K562 (cell line): ENCODE measurements at regions not wholly inside any gene's neighbourhood (a gene's known extent, or its start where the extent isn't known, plus 50 kb on each side); places are given as distances from the start of the nearest gene placed in this dataset.
A peak's percentile ranks its signal among the peaks of the same experiment; 100 is the strongest.

Source experiments
- BHLHE40 ChIP-seq: IDR thresholded peaks from 2 replicates; pipeline ENCODE4 v1.6.1; 2011; ENCODE audit warnings: low read length, improper control_type of control experiment
- CC2D1A ChIP-seq: fragments of 450-650 bp; IDR thresholded peaks from 2 replicates; pipeline ENCODE4 v1.6.1; 2017; ENCODE audit warnings: mild to moderate bottlenecking
- CHD2 ChIP-seq: IDR thresholded peaks from 2 replicates; pipeline ENCODE4 v1.6.1; 2011; ENCODE audit warnings: low read depth, low read length
- ETS2 ChIP-seq: IDR thresholded peaks from 2 replicates; pipeline ENCODE4 v1.6.1; 2016; ENCODE audit warnings: borderline replicate concordance, missing genetic modification characterization, mild to moderate bottlenecking, moderate library complexity, missing compliant biosample characterization; ENCODE audit not compliant: poor library complexity, severe bottlenecking
- HDGF ChIP-seq: fragments of 450-650 bp; IDR thresholded peaks from 2 replicates; pipeline ENCODE4 v1.6.1; 2016
- KAT8 ChIP-seq: fragments of 450-650 bp; IDR thresholded peaks from 2 replicates; pipeline ENCODE4 v1.6.1; 2016; ENCODE audit warnings: low read depth, mild to moderate bottlenecking
- MAFK ChIP-seq: IDR thresholded peaks from 2 replicates; pipeline ENCODE4 v1.6.1; 2011; ENCODE audit warnings: low read length, improper control_type of control experiment
- OTX1 ChIP-seq: fragments of 450-650 bp; formaldehyde crosslinking; IDR thresholded peaks from 2 replicates; pipeline ENCODE4 v1.4.0; 2022; ENCODE audit warnings: mild to moderate bottlenecking
- PHF20 ChIP-seq: fragments of 450-650 bp; IDR thresholded peaks from 2 replicates; pipeline ENCODE4 v1.6.1; 2018; ENCODE audit not compliant: partially characterized antibody
- RBBP5 ChIP-seq: fragments of 200-600 bp; sonication (generic); IDR thresholded peaks from 2 replicates; pipeline ENCODE4 v1.6.1; 2012; ENCODE audit warnings: borderline replicate concordance, mild to moderate bottlenecking, low read length, control low read depth, inconsistent platforms; ENCODE audit not compliant: insufficient read depth, poor library complexity, severe bottlenecking
- RFX1 ChIP-seq: fragments of 450-650 bp; IDR thresholded peaks from 2 replicates; pipeline ENCODE4 v1.6.1; 2016; ENCODE audit warnings: mild to moderate bottlenecking, moderate library complexity
- RNF2 ChIP-seq: sonication (generic); IDR thresholded peaks from 2 replicates; pipeline ENCODE4 v1.6.1; 2016
- SETDB1 ChIP-seq: IDR thresholded peaks from one replicate; pipeline ENCODE4 v1.6.1; 2012; ENCODE audit warnings: low read length, control low read depth, inconsistent platforms
- TEAD1 ChIP-seq, 2 experiments: fragments of 450-650 bp in 1 of 2; sonication (generic) in 1 of 2; formaldehyde crosslinking; IDR thresholded peaks; 2 replicates each; pipeline versions ENCODE4 v1.4.0 to v1.8.0; 2020 to 2022; ENCODE audit warnings: mild to moderate bottlenecking in 2 of 2, missing genetic modification reagents in 1 of 2
- ZBTB17 ChIP-seq: fragments of 450-650 bp; formaldehyde crosslinking; IDR thresholded peaks from 2 replicates; pipeline ENCODE4 v1.4.0; 2020; ENCODE audit warnings: mild to moderate bottlenecking
- ZNF778 ChIP-seq: fragments of 450-650 bp; formaldehyde crosslinking; IDR thresholded peaks from 2 replicates; pipeline ENCODE4 v1.4.0; 2020; ENCODE audit warnings: mild to moderate bottlenecking, moderate library complexity
- ZNF830 ChIP-seq: fragments of 250-450 bp; sonication (Bioruptor Pico); IDR thresholded peaks from 2 replicates; pipeline ENCODE4 v1.5.0; 2021; ENCODE audit warnings: mild to moderate bottlenecking
- TF ChIP-seq, protein P1 (sequence below): fragments of 450-650 bp; IDR thresholded peaks from 2 replicates; pipeline ENCODE4 v1.6.1; 2016; ENCODE audit warnings: mild to moderate bottlenecking, moderate library complexity
- TF ChIP-seq, protein P2 (sequence below): fragments of 450-650 bp; IDR thresholded peaks from 2 replicates; pipeline ENCODE4 v1.6.1; 2016; ENCODE audit warnings: low read depth, mild to moderate bottlenecking, moderate library complexity

DNA sequence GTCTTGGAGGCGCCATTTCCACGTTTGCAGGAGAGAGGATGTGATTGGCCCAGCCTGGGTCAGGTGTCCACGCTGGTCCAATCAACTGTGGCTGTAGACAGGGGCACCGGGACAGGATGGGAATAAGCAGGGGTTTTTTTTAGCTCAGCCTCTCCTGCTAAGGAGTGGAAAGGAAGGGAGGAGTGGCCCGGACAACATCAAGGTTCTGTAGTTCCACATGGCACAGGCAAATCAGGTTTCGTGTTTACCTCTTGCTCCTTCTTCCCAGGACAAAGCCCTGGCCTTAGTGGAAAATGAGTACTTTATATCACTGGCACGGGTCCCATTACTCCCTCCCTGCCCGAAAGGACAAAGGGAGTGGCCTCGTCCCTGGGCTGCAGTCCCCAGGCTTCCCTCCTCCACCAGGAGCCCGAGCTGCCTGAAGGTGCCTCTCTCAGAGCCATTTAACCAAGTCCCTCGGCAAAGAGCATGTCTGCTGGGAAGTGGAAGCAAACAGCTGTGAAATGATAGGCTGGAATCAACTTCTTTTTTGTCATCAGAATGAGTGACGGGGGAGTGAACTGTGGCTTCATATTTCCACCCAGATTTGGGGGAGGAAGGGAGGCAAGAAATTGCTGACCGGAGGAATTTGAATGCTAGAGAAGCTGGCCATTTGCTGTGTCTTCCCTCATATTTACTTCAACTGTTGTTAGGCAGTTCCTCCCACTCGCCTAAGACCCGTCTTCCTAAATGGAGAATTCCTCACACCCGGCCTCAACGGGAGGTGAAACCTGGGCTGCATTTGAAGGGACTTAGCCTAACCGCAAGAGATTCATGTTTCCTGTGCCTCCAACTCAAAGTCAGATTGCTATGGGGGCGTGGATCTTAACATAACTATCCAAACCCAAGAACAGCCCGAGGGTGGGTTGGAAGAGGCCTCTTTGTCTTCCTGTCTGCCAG is 84.9 kb upstream of the SLC44A3 start (continued):
- TF ChIP-seq TEAD1 (CRISPR knock-in tag; IDR thresholded peaks at IDR 0.05) (no peak), HDGF (no peak), CHD2 (no peak), ZNF830 (CRISPR knock-in tag) (no peak), CC2D1A (no peak), SETDB1 (no peak), ZBTB17 (no peak), MAFK (peak; percentile 59), ZNF778 (CRISPR knock-in tag) (no peak), ETS2 (no peak), RFX1 (no peak), KAT8 (no peak), BHLHE40 (no peak), OTX1 (no peak), PHF20 (no peak), RNF2 (no peak; the same call in 1 of the 2 replicates), RBBP5 (no peak)
- TF ChIP-seq, protein P1, sequence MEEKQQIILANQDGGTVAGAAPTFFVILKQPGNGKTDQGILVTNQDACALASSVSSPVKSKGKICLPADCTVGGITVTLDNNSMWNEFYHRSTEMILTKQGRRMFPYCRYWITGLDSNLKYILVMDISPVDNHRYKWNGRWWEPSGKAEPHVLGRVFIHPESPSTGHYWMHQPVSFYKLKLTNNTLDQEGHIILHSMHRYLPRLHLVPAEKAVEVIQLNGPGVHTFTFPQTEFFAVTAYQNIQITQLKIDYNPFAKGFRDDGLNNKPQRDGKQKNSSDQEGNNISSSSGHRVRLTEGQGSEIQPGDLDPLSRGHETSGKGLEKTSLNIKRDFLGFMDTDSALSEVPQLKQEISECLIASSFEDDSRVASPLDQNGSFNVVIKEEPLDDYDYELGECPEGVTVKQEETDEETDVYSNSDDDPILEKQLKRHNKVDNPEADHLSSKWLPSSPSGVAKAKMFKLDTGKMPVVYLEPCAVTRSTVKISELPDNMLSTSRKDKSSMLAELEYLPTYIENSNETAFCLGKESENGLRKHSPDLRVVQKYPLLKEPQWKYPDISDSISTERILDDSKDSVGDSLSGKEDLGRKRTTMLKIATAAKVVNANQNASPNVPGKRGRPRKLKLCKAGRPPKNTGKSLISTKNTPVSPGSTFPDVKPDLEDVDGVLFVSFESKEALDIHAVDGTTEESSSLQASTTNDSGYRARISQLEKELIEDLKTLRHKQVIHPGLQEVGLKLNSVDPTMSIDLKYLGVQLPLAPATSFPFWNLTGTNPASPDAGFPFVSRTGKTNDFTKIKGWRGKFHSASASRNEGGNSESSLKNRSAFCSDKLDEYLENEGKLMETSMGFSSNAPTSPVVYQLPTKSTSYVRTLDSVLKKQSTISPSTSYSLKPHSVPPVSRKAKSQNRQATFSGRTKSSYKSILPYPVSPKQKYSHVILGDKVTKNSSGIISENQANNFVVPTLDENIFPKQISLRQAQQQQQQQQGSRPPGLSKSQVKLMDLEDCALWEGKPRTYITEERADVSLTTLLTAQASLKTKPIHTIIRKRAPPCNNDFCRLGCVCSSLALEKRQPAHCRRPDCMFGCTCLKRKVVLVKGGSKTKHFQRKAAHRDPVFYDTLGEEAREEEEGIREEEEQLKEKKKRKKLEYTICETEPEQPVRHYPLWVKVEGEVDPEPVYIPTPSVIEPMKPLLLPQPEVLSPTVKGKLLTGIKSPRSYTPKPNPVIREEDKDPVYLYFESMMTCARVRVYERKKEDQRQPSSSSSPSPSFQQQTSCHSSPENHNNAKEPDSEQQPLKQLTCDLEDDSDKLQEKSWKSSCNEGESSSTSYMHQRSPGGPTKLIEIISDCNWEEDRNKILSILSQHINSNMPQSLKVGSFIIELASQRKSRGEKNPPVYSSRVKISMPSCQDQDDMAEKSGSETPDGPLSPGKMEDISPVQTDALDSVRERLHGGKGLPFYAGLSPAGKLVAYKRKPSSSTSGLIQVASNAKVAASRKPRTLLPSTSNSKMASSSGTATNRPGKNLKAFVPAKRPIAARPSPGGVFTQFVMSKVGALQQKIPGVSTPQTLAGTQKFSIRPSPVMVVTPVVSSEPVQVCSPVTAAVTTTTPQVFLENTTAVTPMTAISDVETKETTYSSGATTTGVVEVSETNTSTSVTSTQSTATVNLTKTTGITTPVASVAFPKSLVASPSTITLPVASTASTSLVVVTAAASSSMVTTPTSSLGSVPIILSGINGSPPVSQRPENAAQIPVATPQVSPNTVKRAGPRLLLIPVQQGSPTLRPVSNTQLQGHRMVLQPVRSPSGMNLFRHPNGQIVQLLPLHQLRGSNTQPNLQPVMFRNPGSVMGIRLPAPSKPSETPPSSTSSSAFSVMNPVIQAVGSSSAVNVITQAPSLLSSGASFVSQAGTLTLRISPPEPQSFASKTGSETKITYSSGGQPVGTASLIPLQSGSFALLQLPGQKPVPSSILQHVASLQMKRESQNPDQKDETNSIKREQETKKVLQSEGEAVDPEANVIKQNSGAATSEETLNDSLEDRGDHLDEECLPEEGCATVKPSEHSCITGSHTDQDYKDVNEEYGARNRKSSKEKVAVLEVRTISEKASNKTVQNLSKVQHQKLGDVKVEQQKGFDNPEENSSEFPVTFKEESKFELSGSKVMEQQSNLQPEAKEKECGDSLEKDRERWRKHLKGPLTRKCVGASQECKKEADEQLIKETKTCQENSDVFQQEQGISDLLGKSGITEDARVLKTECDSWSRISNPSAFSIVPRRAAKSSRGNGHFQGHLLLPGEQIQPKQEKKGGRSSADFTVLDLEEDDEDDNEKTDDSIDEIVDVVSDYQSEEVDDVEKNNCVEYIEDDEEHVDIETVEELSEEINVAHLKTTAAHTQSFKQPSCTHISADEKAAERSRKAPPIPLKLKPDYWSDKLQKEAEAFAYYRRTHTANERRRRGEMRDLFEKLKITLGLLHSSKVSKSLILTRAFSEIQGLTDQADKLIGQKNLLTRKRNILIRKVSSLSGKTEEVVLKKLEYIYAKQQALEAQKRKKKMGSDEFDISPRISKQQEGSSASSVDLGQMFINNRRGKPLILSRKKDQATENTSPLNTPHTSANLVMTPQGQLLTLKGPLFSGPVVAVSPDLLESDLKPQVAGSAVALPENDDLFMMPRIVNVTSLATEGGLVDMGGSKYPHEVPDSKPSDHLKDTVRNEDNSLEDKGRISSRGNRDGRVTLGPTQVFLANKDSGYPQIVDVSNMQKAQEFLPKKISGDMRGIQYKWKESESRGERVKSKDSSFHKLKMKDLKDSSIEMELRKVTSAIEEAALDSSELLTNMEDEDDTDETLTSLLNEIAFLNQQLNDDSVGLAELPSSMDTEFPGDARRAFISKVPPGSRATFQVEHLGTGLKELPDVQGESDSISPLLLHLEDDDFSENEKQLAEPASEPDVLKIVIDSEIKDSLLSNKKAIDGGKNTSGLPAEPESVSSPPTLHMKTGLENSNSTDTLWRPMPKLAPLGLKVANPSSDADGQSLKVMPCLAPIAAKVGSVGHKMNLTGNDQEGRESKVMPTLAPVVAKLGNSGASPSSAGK = peak; percentile 13; the same call in 1 of the 2 replicates
- TF ChIP-seq, protein P2, sequence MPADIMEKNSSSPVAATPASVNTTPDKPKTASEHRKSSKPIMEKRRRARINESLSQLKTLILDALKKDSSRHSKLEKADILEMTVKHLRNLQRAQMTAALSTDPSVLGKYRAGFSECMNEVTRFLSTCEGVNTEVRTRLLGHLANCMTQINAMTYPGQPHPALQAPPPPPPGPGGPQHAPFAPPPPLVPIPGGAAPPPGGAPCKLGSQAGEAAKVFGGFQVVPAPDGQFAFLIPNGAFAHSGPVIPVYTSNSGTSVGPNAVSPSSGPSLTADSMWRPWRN = no peak
